Activated CD4-positive, alpha-beta memory T cell treated with anti-CD3 and anti-CD28 coated beads, Interleukin-2, amount 10 ng/mL, durations not matched to agents 7 days and 5 days (primary cell): ENCODE measurements at regions not wholly inside any gene's neighbourhood (a gene's known extent, or its start where the extent isn't known, plus 50 kb on each side); places are given as distances from the start of the nearest gene placed in this dataset.

Experiments used
- CTCF ChIA-PET: fragments of 350-600 bp; sonication (Branson Sonifier 250); formaldehyde crosslinking; loops from one replicate; lab custom pipeline; 2021; ENCODE audit warnings: antibody characterized with exemption, inconsistent platforms; lab: Charles Lee
- POLR2A ChIA-PET: fragments of 350-600 bp; sonication (Branson Sonifier 250); formaldehyde crosslinking; loops from one replicate; lab custom pipeline; 2021; ENCODE audit warnings: antibody characterized with exemption; lab: Charles Lee
- DNase-seq: peaks from one replicate; pipeline ENCODE4 v3.0.0-alpha.2; 2020
- H3K27ac Mint-ChIP-seq: one replicate; pipeline ENCODE4 v1.8.0; 2021; ENCODE audit warnings: mild to moderate bottlenecking, mixed read lengths
- H3K27me3 Mint-ChIP-seq: one replicate; pipeline ENCODE4 v1.8.0; 2021; ENCODE audit warnings: mixed read lengths
- H3K36me3 Mint-ChIP-seq: one replicate; pipeline ENCODE4 v1.8.0; 2021; ENCODE audit warnings: low read depth, mixed read lengths
- H3K4me1 Mint-ChIP-seq: one replicate; pipeline ENCODE4 v1.8.0; 2021; ENCODE audit warnings: mixed read lengths
- H3K4me3 Mint-ChIP-seq: one replicate; pipeline ENCODE4 v1.8.0; 2021; ENCODE audit warnings: mild to moderate bottlenecking, mixed read lengths
- H3K9me3 Mint-ChIP-seq: one replicate; pipeline ENCODE4 v1.8.0; 2021; ENCODE audit warnings: mixed read lengths

GRCh38 chr2:210814251-210815025 is 258.0 kb downstream of the CPS1 start:
- no peaks in the 10 kb centered on the region for H3K27me3 Mint-ChIP-seq
- H3K27ac Mint-ChIP-seq: no peak overlapping the region
- ChIA-PET POLR2A (no interaction called here), CTCF (no interaction called here)
- H3K4me3 Mint-ChIP-seq: no peak overlapping the region
- no peaks in the 10 kb centered on the region for H3K36me3 Mint-ChIP-seq
- H3K4me1 Mint-ChIP-seq: no peaks in the 10 kb centered on the region
- H3K9me3 Mint-ChIP-seq: peaks cover 9% of the 10 kb centered on the region
- no peak for DNase-seq

GRCh38 chr2:210816769-210817168 is 260.4 kb downstream of the CPS1 start:
- Mint-ChIP-seq H3K4me3 (no peak overlapping the region), H3K27ac (no peak overlapping the region), H3K4me1 (no peaks in the 10 kb centered on the region), H3K9me3 (peaks cover 6% of the 10 kb centered on the region), H3K36me3 (no peaks in the 10 kb centered on the region), H3K27me3 (no peaks in the 10 kb centered on the region)
- DNase-seq: no peak
- CTCF ChIA-PET: no interaction called here
- POLR2A ChIA-PET: no interaction called here

GRCh38 chr2:210818473-210818872 is 262.1 kb downstream of the CPS1 start:
- Mint-ChIP-seq H3K4me3 (no peak overlapping the region), H3K9me3 (peaks cover 5% of the 10 kb centered on the region), H3K36me3 (no peaks in the 10 kb centered on the region), H3K4me1 (no peaks in the 10 kb centered on the region), H3K27me3 (no peaks in the 10 kb centered on the region), H3K27ac (no peak overlapping the region)
- no peak for DNase-seq
- ChIA-PET CTCF (no interaction called here), POLR2A (no interaction called here)

- no peaks in the 10 kb centered on the region for H3K36me3 Mint-ChIP-seq
- CTCF ChIA-PET: no interaction called here
- H3K27ac Mint-ChIP-seq: no peak overlapping the region
- POLR2A ChIA-PET: no interaction called here
- no peak for DNase-seq
- no peaks in the 10 kb centered on the region for H3K4me1 Mint-ChIP-seq
- H3K9me3 Mint-ChIP-seq: no peaks in the 10 kb centered on the region
- no peak overlapping the region for H3K4me3 Mint-ChIP-seq
- H3K27me3 Mint-ChIP-seq: no peaks in the 10 kb centered on the region
Measured at GRCh38 chr2:210833403-210833802, 277.0 kb downstream of the CPS1 start.

GRCh38 chr2:210839034-210839433 is 282.6 kb downstream of the CPS1 start:
- POLR2A ChIA-PET: no interaction called here
- H3K4me3 Mint-ChIP-seq: no peak overlapping the region
- H3K27me3 Mint-ChIP-seq: no peaks in the 10 kb centered on the region
- no peak overlapping the region for H3K27ac Mint-ChIP-seq
- no peak for DNase-seq
- H3K4me1 Mint-ChIP-seq: no peaks in the 10 kb centered on the region
- CTCF ChIA-PET: no interaction called here
- no peaks in the 10 kb centered on the region for H3K36me3 Mint-ChIP-seq
- H3K9me3 Mint-ChIP-seq: no peaks in the 10 kb centered on the region

- H3K4me1 Mint-ChIP-seq: no peaks in the 10 kb centered on the region
Measured at GRCh38 chr2:210839450-210839849, 283.1 kb downstream of the CPS1 start.

GRCh38 chr2:210842896-210843295 is 286.5 kb downstream of the CPS1 start:
- ChIA-PET POLR2A (no interaction called here), CTCF (no interaction called here)
- DNase-seq: no peak
- Mint-ChIP-seq H3K27ac (no peak overlapping the region), H3K36me3 (no peaks in the 10 kb centered on the region), H3K4me1 (no peaks in the 10 kb centered on the region), H3K9me3 (no peaks in the 10 kb centered on the region), H3K27me3 (no peaks in the 10 kb centered on the region), H3K4me3 (no peak overlapping the region)

More at GRCh38 chr2:210839450-210839849, 283.1 kb downstream of the CPS1 start:
- no peaks in the 10 kb centered on the region for H3K36me3 Mint-ChIP-seq
- H3K9me3 Mint-ChIP-seq: no peaks in the 10 kb centered on the region
- no peak for DNase-seq
- CTCF ChIA-PET: no interaction called here
- H3K27ac Mint-ChIP-seq: no peak overlapping the region
- POLR2A ChIA-PET: no interaction called here
- no peaks in the 10 kb centered on the region for H3K27me3 Mint-ChIP-seq
- no peak overlapping the region for H3K4me3 Mint-ChIP-seq

- Mint-ChIP-seq H3K36me3 (no peaks in the 10 kb centered on the region), H3K27me3 (no peaks in the 10 kb centered on the region), H3K27ac (no peak overlapping the region), H3K4me3 (no peak overlapping the region), H3K9me3 (no peaks in the 10 kb centered on the region), H3K4me1 (no peaks in the 10 kb centered on the region)
- ChIA-PET POLR2A (no interaction called here), CTCF (no interaction called here)
- no peak for DNase-seq
Measured at GRCh38 chr2:210844016-210844415, 287.6 kb downstream of the CPS1 start.

GRCh38 chr2:210859314-210859713 is 302.9 kb downstream of the CPS1 start:
- POLR2A ChIA-PET: no interaction called here
- CTCF ChIA-PET: no interaction called here
- no peaks in the 10 kb centered on the region for H3K27me3 Mint-ChIP-seq
- H3K27ac Mint-ChIP-seq: no peak overlapping the region
- H3K4me1 Mint-ChIP-seq: no peaks in the 10 kb centered on the region
- no peaks in the 10 kb centered on the region for H3K36me3 Mint-ChIP-seq
- no peak overlapping the region for H3K4me3 Mint-ChIP-seq
- peaks cover 3% of the 10 kb centered on the region for H3K9me3 Mint-ChIP-seq
- DNase-seq: no peak

GRCh38 chr2:210860276-210860675 is 303.9 kb downstream of the CPS1 start:
- no peak overlapping the region for H3K27ac Mint-ChIP-seq
- no peaks in the 10 kb centered on the region for H3K36me3 Mint-ChIP-seq
- POLR2A ChIA-PET: no interaction called here
- H3K27me3 Mint-ChIP-seq: no peaks in the 10 kb centered on the region
- no peak for DNase-seq
- no peak overlapping the region for H3K4me3 Mint-ChIP-seq
- CTCF ChIA-PET: no interaction called here
- H3K4me1 Mint-ChIP-seq: no peaks in the 10 kb centered on the region
- peaks cover 3% of the 10 kb centered on the region for H3K9me3 Mint-ChIP-seq

GRCh38 chr2:210861038-210861665 is 304.8 kb downstream of the CPS1 start:
- H3K4me3 Mint-ChIP-seq: no peak overlapping the region
- CTCF ChIA-PET: no interaction called here
- peaks cover 3% of the 10 kb centered on the region for H3K9me3 Mint-ChIP-seq

GRCh38 chr2:210862283-210863065 is 306.1 kb downstream of the CPS1 start:
- ChIA-PET CTCF (no interaction called here), POLR2A (no interaction called here)
- no peak for DNase-seq

More at GRCh38 chr2:210861038-210861665, 304.8 kb downstream of the CPS1 start:
- H3K27ac Mint-ChIP-seq: no peak overlapping the region
- H3K36me3 Mint-ChIP-seq: no peaks in the 10 kb centered on the region
- no peaks in the 10 kb centered on the region for H3K4me1 Mint-ChIP-seq
- no peak for DNase-seq
- POLR2A ChIA-PET: no interaction called here
- no peaks in the 10 kb centered on the region for H3K27me3 Mint-ChIP-seq

GRCh38 chr2:210863283-210863682 is 306.9 kb downstream of the CPS1 start:
- ChIA-PET CTCF (no interaction called here), POLR2A (no interaction called here)
- H3K4me1 Mint-ChIP-seq: no peaks in the 10 kb centered on the region
- no peak overlapping the region for H3K4me3 Mint-ChIP-seq
- H3K27me3 Mint-ChIP-seq: no peaks in the 10 kb centered on the region
- peaks cover 7% of the 10 kb centered on the region for H3K9me3 Mint-ChIP-seq
- H3K27ac Mint-ChIP-seq: no peak overlapping the region
- H3K36me3 Mint-ChIP-seq: no peaks in the 10 kb centered on the region
- DNase-seq: no peak

More at GRCh38 chr2:210862283-210863065, 306.1 kb downstream of the CPS1 start:
- Mint-ChIP-seq H3K9me3 (peaks cover 7% of the 10 kb centered on the region), H3K4me1 (no peaks in the 10 kb centered on the region), H3K27ac (no peak overlapping the region), H3K36me3 (no peaks in the 10 kb centered on the region), H3K4me3 (no peak overlapping the region), H3K27me3 (no peaks in the 10 kb centered on the region)
